NB4 (cell line): ENCODE measurements at regions not wholly inside any gene's neighbourhood (a gene's known extent, or its start where the extent isn't known, plus 50 kb on each side); places are given as distances from the start of the nearest gene placed in this dataset.

Experiments used
- CTCF ChIP-seq: IDR thresholded peaks from one replicate; pipeline ENCODE4 v1.5.1; 2012; ENCODE audit warnings: low read depth, low read length
- MAX ChIP-seq: IDR thresholded peaks from 2 replicates; pipeline ENCODE4 v1.6.1; 2011; ENCODE audit warnings: low read depth, low read length
- MYC ChIP-seq: IDR thresholded peaks from 2 replicates; pipeline ENCODE4 v1.6.1; 2011; ENCODE audit warnings: low read depth, low read length
- POLR2A ChIP-seq: IDR thresholded peaks from 2 replicates; pipeline ENCODE4 v1.6.1; 2011; ENCODE audit warnings: mild to moderate bottlenecking; ENCODE audit not compliant: insufficient read length; ENCODE audit errors: extremely low read depth

DNA sequence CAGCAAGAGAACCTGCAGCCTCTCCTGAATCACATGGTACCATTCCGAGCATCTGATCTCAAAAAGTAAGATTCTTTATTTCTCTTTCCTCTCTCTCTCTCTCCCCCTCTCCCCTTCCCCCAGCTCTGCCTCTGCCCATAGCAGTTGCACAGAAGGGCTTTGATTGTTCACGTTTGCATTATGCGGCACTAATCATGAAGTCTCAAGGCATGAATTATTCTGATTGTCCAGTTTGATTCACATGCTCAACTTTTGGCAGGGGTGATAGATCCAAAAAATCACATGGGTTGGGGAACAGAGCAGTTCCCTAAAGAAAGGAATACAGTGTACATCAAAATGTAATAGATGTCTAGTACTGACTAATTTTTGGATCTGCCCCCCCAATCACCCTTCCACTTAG lies 380.0 kb upstream of the SOX9 start:
- TF ChIP-seq CTCF (no peak), MYC (no peak), POLR2A (no peak), MAX (no peak)
